Thoracic aorta (tissue), 2 donors: ENCODE measurements at regions not wholly inside any gene's neighbourhood (a gene's known extent, or its start where the extent isn't known, plus 50 kb on each side); places are given as distances from the start of the nearest gene placed in this dataset.

ENCODE experiments used
- ATAC-seq: fragments of 150-250 bp; one replicate; pipeline ENCODE4 v1.8.0; 2017; ENCODE audit warnings: low read depth; ENCODE audit not compliant: insufficient number of reproducible peaks, low FRiP score
- DNase-seq: peaks from one replicate; pipeline ENCODE4 v3.0.0-alpha.2; 2020; ENCODE audit warnings: low spot score
- H3K27ac ChIP-seq, 2 donors: fragments of 200-600 bp; sonication (generic); 1 replicate in 1 of 2; 2 replicates in 1 of 2; pipeline ENCODE4 v1.5.1; 2016; ENCODE audit warnings: mild to moderate bottlenecking in 2 of 2, moderate library complexity in 2 of 2
- H3K27me3 ChIP-seq: fragments of 200-600 bp; sonication (generic); replicated peaks from 2 replicates; pipeline ENCODE4 v1.6.0; 2016; ENCODE audit warnings: mild to moderate bottlenecking; ENCODE audit not compliant: insufficient read depth
- H3K36me3 ChIP-seq: fragments of 200-600 bp; sonication (generic); one replicate; pipeline ENCODE4 v1.5.1; 2016
- H3K4me1 ChIP-seq, 2 donors: fragments of 200-600 bp; sonication (generic); 1 replicate in 1 of 2; 2 replicates in 1 of 2; pipeline versions ENCODE4 v1.5.1 to v1.6.0; 2016; ENCODE audit warnings: low read depth in 2 of 2, mild to moderate bottlenecking in 1 of 2; ENCODE audit not compliant: control insufficient read depth in 1 of 2
- H3K4me3 ChIP-seq: fragments of 200-600 bp; sonication (generic); 2 replicates; pipeline ENCODE4 v1.5.1; 2016; ENCODE audit warnings: mild to moderate bottlenecking
- H3K9me3 ChIP-seq: fragments of 200-600 bp; sonication (generic); 2 replicates; pipeline ENCODE4 v1.5.1; 2016
- CTCF ChIP-seq: fragments of 200-600 bp; sonication (generic); IDR thresholded peaks from one replicate; pipeline ENCODE4 v1.5.1; 2019; ENCODE audit warnings: antibody characterized with exemption

GRCh38 chr7:38017320-38017719 lies 96.9 kb downstream of the EPDR1 start:
- no peak for TF ChIP-seq CTCF
- Histone ChIP-seq H3K27ac (no peak overlapping the region), H3K4me1 (no peaks in the 10 kb centered on the region), H3K4me3 (no peak overlapping the region), H3K27me3 (no peaks in the 10 kb centered on the region), H3K36me3 (no peaks in the 10 kb centered on the region), H3K9me3 (no peaks in the 10 kb centered on the region)
- no peak for ATAC-seq
- DNase-seq, result no peak

- no peak for ATAC-seq
- no peak overlapping the region for H3K4me3 ChIP-seq
Observed at GRCh38 chr7:38020121-38020785, 99.8 kb downstream of the EPDR1 start.

GRCh38 chr7:38021892-38022291 lies 101.5 kb downstream of the EPDR1 start:
- no peak for DNase-seq
- no peak for TF ChIP-seq CTCF
- H3K27me3 ChIP-seq, result no peaks in the 10 kb centered on the region
- H3K4me3 ChIP-seq, result no peak overlapping the region
- no peak for ATAC-seq
- H3K36me3 ChIP-seq, result no peaks in the 10 kb centered on the region
- no peaks in the 10 kb centered on the region for H3K4me1 ChIP-seq
- H3K27ac ChIP-seq, result no peak overlapping the region
- H3K9me3 ChIP-seq, result no peaks in the 10 kb centered on the region

More at GRCh38 chr7:38020121-38020785, 99.8 kb downstream of the EPDR1 start:
- no peaks in the 10 kb centered on the region for H3K27me3 ChIP-seq
- TF ChIP-seq CTCF, result no peak
- DNase-seq, result no peak
- H3K36me3 ChIP-seq, result no peaks in the 10 kb centered on the region
- no peak overlapping the region for H3K27ac ChIP-seq
- no peaks in the 10 kb centered on the region for H3K4me1 ChIP-seq
- H3K9me3 ChIP-seq, result no peaks in the 10 kb centered on the region

DNA sequence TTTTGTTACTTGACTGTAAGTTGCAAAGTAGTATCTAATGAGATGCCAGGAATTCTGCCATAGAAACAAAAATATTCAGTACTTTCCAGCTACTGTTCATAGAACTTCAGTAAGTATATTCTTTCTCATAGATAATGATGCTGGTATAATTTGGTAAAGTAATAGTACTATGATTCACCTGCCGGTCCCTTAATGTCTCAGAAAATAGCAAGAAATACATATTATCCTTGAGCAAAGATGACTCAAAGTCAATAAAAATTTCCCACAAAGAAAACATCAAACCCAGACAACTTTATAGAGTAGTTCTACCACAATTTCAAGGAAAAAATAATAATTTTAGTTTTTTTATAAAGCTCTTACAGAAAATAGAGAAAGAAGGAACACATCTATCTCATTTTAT lies 105.4 kb downstream of the EPDR1 start:
- H3K27me3 ChIP-seq, result no peaks in the 10 kb centered on the region
- no peaks in the 10 kb centered on the region for H3K4me1 ChIP-seq
- H3K36me3 ChIP-seq, result no peaks in the 10 kb centered on the region
- H3K27ac ChIP-seq, result no peak overlapping the region
- ATAC-seq (no peak), DNase-seq (no peak)
- H3K9me3 ChIP-seq, result no peaks in the 10 kb centered on the region
- no peak for TF ChIP-seq CTCF
- no peak overlapping the region for H3K4me3 ChIP-seq

- no peaks in the 10 kb centered on the region for H3K36me3 ChIP-seq
- H3K4me3 ChIP-seq, result no peak overlapping the region
- H3K9me3 ChIP-seq, result no peaks in the 10 kb centered on the region
- no peak for TF ChIP-seq CTCF
- no peak overlapping the region for H3K27ac ChIP-seq
- no peaks in the 10 kb centered on the region for H3K4me1 ChIP-seq
- ATAC-seq (no peak), DNase-seq (no peak)
- no peaks in the 10 kb centered on the region for H3K27me3 ChIP-seq
Observed at GRCh38 chr7:38027884-38028455, 107.5 kb downstream of the EPDR1 start.
